ENCODE measurements at regions not wholly inside any gene's neighbourhood (a gene's known extent, or its start where the extent isn't known, plus 50 kb on each side); places are given as distances from the start of the nearest gene placed in this dataset.
A peak's percentile ranks its signal among the peaks of the same experiment; 100 is the strongest.

DNA sequence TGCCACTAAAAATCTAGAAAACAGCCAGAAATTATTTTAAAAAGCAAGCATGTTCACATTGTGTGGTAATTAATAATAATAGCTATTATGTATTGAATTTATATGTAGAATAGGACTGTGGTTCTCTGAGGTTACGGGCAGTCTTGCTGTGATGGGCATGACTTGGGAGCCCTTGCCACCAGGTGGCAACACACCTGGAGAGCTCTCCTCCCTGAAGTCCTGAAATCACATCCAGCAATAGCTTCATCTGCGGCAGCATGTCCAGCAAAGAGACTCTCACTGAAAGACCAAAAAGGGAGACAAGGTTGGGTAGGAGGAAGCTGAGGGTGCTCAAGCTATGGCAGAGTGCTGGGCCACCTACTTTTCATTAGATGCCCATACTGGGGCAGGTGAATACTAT, 206.8 kb upstream of the IL12A start:
- no peak for FAIRE-seq
- DNase-seq (ENCODE audit: low spot score), result no peak

DNA sequence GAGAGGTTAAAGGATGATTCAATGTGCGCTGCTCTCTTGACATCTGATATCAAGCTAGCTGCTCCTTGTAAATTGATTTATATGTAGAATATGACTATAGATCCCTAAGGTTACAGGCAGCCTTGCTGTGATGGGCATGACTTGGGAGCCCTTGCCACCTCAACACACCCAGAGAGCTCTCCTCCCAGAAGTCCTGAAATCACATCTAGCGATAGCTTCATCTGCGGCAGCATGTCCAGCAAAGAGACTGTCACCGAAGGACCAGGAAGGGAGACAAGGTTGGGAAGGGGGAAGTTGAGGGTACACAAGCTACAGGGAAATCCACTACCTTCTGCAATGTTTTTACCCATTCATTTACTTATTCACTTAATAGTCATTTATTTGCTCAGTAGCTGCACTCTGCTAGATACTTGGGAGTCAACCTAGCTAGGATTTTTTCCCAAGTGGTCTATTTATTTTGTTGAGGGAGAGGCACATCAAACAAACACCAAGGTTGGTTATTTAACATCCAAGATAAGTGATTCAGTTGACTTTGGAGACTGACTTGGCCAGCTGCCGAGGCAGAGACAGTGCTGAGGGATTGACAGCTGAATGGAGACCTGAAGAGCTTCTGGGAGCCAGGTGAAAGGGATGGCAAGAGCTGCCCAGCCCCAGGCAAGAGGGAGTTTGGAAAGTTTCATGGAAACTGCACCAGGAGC, 205.8 kb upstream of the IL12A start:
- DNase-seq (ENCODE audit: low spot score) (no peak), FAIRE-seq (no peak)

DNA sequence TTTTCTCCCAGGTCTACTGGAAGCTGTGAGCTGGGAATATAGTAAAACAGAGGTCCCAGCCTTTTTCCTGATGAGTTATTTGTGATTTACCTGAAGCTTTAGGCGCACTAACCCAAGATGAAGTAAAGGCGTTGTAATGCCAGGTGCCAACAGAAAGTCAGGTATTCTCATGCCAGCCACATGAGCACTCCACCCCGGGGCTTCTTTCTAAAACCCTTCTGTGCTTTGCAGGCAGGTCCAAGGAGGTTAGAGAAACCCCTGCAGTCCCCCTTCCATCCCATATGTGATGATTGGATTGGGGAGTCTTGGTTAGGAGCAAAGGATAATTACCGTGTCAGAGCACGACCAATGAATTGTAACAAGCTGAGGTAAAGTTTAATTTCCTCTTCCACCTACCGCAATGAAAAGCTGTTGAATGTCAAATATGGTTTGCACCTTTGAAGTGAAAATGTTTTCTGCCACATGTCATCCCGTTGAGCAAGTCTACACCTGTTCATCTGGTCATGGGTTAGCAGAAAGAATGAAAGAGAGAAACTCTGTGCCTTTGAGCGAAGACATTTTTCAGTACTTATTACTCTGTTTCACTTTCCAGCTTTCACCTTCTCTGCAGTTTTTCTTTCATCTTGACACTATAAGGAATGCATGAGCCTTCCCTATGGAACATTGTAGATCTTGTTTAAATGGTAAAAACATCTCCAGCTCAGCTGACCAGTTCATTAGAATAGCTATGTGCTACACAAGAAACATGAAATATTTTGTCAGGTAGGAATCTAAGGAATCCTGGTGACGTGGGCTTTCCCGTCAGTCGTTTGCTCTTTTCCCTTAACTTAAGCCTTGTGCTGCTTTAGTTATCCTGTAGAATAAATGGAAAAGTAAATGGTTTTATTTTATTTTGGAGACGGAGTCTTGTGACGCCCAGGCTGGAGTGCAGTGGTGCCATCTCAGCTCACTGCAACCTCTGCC, 204.6 kb upstream of the IL12A start:
- no peak for FAIRE-seq
- DNase-seq (ENCODE audit: low spot score), result no peak

DNA sequence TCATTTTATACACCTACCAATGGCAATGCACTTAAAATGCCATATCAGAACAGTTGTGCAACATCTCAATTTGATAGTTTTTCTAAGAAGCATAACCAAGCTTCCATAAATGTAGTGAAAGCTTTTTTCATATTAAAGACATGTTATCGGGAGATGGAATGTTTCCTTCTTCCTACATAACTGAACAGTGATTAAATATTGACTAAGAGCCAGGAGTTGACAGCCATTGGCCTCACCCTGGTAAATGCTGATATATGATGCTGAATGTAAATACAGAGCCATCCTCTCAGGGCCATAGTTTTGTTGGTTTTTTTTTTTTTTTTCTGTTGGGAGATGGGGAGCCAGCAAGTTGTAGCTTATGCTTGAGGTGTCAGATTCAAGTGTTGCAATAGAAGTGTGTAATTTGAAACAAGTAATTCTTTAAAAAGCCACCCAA, 203.3 kb upstream of the IL12A start:
- no peak for FAIRE-seq
- DNase-seq (ENCODE audit: low spot score), result no peak

DNA sequence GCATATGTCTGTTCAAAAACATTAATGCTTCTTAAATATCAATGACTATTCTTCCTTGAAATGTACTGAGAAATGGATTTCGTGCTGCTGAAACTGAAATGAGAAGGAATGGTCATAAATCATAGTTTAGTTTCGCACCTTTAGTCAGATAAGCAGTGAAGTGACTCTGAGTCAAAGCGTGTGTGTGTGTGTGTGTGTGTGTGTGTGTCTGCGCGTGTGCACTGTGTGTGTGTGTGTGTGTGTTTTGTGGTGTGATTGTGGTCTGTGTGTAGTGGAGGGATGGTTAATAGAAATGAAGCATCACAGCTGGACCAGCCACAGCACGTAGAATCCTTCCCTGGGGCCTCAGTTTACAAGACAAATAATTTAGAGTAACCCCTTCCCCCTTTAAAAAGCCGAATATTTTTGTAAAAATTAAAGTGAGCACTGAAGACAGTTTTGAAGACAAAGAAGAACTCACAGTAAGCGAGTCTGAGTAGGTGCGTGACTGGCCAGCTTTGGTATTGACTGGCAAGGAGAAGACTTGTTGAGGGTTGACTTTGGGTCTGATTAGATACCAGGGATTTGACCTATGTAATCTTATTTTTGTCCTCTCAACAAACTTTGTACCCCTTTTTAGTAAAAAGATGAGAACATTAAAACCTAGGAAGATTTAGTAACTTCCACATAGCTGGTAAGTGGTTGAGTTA, 202.0 kb upstream of the IL12A start:
- FAIRE-seq (no peak), DNase-seq (ENCODE audit: low spot score) (no peak)

DNA sequence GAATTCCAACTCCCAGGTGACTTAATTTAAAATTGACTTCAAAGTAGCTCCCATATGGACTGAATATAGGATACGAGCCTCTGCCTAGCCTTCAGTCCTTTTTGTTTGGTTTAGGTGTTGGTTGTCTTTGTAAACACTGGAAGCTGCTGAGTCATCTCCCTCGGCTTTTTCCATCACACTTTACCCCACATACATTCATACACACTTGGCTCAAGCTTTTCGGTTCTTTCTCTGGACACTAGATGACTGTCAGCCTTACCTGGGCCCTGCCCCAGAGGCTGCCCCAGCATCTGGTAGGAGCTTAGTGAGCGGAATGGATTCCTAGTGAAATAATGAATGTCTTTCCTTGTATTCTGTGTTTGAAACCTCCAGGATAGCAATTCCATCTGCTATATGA, 201.5 kb upstream of the IL12A start:
- DNase-seq (ENCODE audit: low spot score), result peak; percentile 42
- FAIRE-seq, result no peak

DNA sequence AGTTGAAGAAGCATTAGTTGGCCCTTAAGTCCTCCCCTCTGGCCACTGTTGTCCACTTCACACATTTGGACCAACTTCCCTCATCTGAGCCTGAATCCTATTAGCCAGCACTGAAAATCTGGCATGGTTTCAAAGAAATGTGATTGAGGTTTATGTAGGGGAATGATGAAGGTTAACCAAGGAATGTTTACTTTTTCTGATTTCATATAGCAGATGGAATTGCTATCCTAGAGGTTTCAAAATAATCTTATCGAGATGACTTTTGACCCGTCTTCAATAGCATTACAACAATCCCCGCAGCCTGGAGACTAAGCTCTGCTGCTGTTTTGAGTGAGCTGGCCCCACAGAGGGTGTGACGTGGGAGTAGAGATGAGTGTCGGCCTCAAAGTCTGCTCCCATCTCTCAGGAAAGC, 200.8 kb upstream of the IL12A start:
- FAIRE-seq, result no peak
- no peak for DNase-seq (ENCODE audit: low spot score)

DNA sequence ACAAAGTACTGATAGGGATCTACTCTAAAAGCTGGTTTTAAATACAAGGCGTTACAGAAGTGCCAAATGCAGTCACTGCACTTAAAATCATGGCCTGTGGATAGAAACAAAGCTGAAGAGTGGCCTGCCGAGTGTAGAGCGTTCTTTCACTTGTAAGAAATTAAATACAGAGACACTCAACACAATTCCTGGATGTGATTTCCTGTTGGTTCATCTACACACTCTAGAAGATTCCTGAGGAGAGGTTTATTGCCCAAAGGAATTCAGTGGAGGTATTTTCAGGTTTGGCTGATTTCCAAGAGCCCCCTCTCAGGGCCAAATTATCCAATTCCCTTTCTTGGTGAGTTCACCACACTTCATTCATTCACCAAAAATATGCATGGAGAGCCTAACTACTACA, 200.3 kb upstream of the IL12A start:
- DNase-seq (ENCODE audit: low spot score) (peak; percentile 27), FAIRE-seq (no peak)

DNA sequence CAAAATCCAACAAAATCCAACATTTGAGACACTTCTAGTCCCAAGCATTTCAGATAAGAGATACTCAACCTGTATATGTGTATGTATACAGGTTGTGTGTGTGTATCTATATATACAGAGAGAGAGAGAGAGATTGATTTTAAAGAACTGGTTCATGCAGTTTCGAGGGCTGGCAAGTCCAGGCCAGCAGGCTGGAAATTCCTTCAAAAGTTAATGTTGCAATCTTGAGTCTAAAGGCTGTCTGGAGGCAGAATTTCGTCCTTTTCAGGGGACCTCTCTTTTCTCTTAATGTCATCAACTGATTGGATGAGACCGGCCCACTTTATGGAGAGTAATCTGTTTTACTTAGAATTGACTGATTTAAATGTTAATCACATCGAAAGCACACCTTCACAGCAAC, 199.6 kb upstream of the IL12A start:
- DNase-seq (ENCODE audit: low spot score) (no peak), FAIRE-seq (no peak)

DNA sequence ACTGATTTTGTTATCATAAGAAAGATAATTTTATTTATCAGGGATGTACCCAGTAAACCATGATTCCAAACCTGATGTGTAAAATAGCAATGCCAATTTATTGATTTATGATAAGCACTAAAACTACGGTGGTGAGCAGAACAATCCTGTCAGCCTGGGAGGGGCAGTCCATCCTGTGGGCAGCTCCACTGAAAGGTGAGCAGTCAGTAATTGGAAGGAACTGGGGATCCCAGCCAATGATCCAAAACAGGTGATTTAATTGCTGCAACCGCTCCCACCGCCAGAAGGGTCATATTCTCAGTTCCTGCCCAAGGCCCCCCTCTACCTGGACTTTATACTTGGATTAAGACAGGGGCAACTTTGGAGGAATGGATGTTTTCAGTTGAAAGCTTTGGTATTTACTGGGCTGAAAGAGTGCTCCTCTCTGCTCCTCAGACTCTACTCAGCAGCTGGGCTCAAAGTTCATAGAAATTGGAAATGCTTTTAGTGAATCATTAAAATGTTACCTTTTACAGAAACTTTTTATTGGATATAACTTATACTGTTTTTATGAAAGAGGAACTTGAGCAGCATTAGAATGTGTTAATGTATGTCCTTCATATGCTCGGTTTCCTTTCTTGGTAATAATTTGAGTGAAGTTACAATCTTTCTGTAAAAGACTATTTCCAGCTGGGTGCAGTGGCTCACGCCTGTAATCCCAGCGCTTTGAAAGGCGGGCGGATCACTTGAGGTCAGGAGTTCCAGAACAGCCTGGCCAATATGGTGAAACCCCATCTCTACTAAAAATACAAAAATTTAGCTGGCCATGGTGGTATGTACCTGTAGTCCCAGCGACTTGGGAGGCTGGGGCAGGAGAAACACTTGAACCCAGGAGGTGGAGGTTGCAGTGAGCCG, 198.6 kb upstream of the IL12A start:
- no peak for FAIRE-seq
- no peak for DNase-seq (ENCODE audit: low spot score)

DNA sequence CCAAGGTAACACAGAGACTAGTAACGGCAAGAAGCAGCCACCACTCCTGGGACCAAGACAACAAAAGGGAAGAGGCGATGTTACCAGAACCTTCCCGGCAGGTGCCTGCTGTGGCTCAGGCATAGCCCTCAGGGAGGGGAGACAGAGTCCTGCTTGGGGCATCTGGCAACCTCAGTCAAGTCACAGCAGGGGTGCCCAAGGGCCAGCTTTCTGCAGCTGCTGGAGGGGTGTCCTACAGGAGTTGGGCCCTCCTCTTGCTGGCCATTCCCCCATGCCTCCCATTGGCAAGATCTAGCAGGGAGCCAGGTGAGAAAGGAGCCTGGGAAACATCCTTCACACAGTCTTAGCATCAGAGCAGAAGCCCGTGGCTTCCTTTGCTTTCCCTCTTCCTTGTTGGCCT, 197.3 kb upstream of the IL12A start:
- DNase-seq (ENCODE audit: low spot score), result no peak
- no peak for FAIRE-seq

DNA sequence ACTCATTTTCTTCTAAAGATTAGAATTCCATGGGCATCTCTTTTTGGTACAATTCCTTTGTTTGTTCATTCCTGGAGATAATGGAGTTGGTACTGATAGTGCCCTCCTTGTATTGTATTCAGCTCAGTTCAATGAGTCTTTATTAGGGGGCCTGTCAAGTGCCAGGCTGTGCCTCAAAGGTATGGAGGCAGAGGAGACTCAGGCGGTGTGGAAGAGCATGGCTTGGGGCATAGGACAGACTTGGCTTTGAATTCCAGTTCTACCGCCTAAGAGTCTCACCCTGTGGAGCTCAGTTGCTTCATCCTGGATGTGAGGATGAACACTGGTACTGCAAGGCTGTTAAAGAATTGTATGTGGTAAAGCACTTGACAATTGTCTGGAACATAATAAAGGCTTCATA, 196.6 kb upstream of the IL12A start:
- FAIRE-seq (no peak), DNase-seq (ENCODE audit: low spot score) (no peak)

DNA sequence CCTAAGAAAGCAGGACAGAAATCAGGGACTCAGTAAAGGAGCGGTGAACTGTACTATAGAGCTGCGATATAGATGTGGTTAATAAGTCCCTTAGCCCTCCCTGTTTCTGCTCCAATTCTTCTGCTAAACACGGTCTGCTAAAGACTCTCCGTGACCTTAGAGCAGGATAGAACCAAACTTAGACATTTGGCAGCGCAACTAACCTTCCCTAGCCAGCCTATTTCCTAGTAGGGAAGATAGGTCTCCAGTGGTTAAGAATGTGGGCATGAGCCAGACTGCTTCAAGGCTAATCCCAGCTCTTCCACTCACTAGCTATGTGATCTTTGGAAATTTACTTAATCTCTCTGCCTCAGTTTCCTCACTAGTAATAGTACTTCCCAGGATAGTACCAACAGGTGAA, 193.6 kb upstream of the IL12A start:
- FAIRE-seq, result no peak

DNA sequence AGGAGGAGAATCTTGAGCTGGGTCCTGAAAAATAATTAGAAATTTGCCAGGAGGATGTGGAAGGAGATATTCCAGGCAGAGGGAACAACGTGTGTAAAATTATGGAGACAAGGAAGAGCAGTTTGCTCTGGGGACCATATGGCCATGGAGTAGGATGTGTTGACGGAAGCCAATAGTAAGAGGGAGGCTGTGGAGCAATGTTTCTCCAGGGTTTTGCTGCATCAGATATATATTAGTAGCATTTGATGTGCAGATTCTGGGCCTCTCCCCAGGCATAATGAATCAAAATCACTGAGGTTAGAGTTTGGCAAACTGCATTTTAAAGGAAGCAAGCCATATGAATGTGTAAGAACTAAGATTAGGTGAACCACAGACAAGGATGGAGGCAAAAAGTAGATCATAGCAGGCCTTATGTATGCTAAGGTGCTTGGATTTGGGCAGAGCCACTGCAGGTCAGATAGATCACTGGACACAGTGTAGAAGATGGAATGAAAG, 192.9 kb upstream of the IL12A start:
- no peak for DNase-seq (ENCODE audit: low spot score)
- no peak for FAIRE-seq

More for the DNA sequence above, 193.6 kb upstream of the IL12A start:
- DNase-seq (ENCODE audit: low spot score), result no peak

DNA sequence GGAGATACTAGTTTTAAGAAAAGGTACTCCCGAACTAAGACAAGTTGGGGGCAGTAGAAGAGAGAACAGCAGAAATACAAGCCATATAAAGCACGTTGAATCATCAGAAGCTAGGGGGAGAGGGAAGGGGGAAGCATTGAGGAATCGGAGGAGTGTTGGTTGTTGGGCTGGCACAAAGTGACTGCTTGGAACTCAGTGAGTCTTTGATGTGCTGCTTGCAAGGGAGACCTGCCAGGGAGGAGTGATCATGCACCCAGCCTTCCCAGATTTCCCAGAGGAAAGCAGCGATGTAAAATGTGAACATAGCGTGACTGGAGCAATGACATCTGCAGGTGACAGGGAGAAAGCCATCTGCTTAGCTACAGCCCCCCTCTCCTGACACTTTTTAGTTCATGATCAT, 192.4 kb upstream of the IL12A start:
- DNase-seq (ENCODE audit: low spot score) (no peak), FAIRE-seq (no peak)

DNA sequence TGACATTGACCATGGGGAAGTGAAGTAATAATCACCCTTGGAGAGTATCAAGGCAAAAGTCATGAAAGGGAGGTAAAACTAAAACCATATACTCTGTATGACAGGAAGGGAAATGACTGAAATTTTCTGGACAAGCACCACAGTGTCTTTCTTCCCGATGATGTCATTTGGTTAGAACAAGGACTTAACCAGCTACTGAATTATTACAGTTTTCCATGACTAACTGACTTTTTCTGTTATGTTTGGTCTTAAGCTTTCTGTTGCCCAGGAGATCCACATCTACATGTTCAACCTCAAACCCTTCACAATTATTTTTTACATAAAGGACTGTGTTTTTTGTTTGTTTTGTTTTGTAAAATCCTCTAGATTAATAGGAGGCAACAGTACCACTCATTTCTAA, 191.9 kb upstream of the IL12A start:
- DNase-seq (ENCODE audit: low spot score) (peak; percentile 38), FAIRE-seq (no peak)

DNA sequence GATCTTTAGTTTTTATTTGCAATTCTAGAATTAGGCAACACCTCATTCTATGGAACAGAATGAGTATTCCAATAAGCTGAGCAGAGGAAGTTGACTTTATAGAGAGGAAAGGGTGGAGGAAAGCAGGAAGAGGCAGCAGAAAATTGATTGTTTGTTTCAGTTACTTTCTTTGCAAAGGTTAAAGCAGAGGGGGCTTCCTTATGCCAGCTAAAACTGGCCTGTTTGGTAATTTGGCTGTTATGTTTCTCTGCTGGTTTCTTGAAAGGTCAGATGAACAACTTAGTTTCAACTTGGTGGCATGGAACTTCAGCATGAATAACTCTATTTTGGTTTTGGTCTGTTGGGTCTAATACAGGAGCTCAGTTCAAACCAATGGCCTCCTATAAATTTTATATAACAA, 190.9 kb upstream of the IL12A start:
- DNase-seq (ENCODE audit: low spot score), result no peak
- FAIRE-seq, result no peak

DNA sequence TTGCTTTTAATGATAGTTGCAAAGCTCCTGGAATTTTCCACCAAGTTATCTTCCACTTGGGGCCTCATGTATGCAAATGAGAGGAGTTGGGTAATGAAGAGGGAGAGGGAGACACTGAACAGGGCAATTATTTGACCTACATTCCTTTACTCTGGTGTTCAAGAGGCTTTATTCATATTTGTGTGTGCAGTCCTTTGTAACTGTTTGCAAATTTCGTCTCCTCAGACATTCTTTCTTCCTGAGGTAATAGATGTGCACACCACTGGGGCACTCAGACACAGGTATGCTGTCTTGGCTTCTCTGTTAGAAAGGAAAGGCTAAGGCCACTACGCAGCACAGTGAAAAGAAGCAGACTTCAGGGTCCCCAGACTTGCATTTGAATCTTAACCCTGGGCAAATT, 189.7 kb upstream of the IL12A start:
- DNase-seq (ENCODE audit: low spot score) (peak; percentile 67), FAIRE-seq (peak; percentile 56)

DNA sequence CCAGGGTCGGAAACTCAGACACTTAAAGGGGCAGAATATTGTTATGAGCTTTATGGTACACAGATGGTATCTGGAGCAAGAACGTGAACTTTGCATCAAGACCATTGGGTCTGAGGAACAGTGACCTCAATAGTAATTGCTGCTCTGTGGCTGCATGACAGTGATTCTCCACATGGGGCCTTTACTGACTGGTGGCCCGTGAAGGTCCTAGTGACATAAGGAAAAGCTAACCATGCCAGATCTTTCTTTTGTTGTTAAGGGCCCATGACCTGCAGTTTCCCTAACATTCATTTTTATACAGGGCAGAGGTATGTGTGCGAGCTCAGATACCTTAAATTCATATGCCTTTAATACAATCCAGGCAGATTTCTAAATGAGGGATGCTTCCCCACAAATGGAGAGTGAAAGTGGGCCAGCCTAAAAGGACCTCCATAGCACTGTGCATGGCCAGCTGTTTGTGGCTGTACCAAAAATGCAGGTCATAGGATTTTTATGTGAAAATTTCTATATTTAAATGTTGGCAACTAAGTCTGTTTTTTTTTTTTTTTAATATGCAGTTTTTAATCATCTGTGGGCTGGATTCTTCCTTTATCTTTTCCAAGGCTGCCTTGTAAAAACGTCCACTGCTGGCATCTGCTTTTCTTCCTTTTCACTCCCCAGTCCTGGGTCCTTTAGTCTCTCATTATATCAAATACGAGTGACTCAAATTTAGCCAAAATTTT, 188.0 kb upstream of the IL12A start:
- no peak for FAIRE-seq
- DNase-seq (ENCODE audit: low spot score), result no peak

DNA sequence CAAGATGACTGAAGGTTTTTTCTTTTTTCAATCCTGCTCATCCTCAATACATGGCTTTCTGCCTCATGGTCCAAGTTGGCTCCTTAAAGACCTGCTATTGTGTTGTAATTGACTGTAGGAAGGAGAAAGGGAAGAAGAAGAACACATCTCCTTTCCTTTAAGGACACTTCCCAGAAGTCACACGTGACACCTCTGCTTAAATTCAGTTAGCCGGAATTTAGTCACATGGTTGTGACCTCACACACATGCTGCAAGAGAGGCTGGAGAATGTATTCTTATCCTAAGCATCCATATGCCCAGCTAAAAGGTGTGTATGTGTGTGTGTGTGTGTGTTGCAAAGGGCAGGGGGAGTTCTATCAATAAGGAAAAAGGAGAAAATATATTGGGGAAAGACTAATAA, 185.8 kb upstream of the IL12A start:
- FAIRE-seq, result no peak

More for the DNA sequence above, 185.8 kb upstream of the IL12A start:
- no peak for DNase-seq (ENCODE audit: low spot score)
